NCI-H524 treated with DMSO at 0.1 percent for 48 hours (cell line): ENCODE measurements at regions not wholly inside any gene's neighbourhood (a gene's known extent, or its start where the extent isn't known, plus 50 kb on each side); places are given as distances from the start of the nearest gene placed in this dataset.

Source experiments
- DNase-seq: peaks from one replicate; lab custom pipeline; 2025; lab: John Stamatoyannopoulos, UW

GRCh38 chr20:19807946-19808330 is 49.9 kb downstream of the RIN2 start:
- DNase-seq = no peak

- no peak for DNase-seq
These were observed 50.4 kb downstream of the RIN2 start for GRCh38 chr20:19808498-19808897.

- DNase-seq = no peak
These were observed 51.4 kb downstream of the RIN2 start for GRCh38 chr20:19809505-19809904.

- no peak for DNase-seq
These were observed 53.2 kb downstream of the RIN2 start for GRCh38 chr20:19811231-19811630.

- DNase-seq = no peak
These were observed 54.0 kb downstream of the RIN2 start for GRCh38 chr20:19812056-19812455.

- no peak for DNase-seq
These were observed 54.6 kb downstream of the RIN2 start for GRCh38 chr20:19812696-19813095.

- DNase-seq = no peak
These were observed 56.0 kb downstream of the RIN2 start for GRCh38 chr20:19813846-19814640.

GRCh38 chr20:19815553-19815991 is 57.5 kb downstream of the RIN2 start:
- no peak for DNase-seq

GRCh38 chr20:19816386-19816785 is 58.3 kb downstream of the RIN2 start:
- DNase-seq = no peak

GRCh38 chr20:19817017-19817416 is 59.0 kb downstream of the RIN2 start:
- DNase-seq = no peak

GRCh38 chr20:19819149-19819548 is 61.1 kb downstream of the RIN2 start:
- no peak for DNase-seq

- no peak for DNase-seq
These were observed 62.6 kb downstream of the RIN2 start for GRCh38 chr20:19820555-19821211.

GRCh38 chr20:19821606-19822005 is 63.5 kb downstream of the RIN2 start:
- DNase-seq = no peak

GRCh38 chr20:19823216-19823615 is 65.2 kb downstream of the RIN2 start:
- no peak for DNase-seq

- no peak for DNase-seq
These were observed 65.9 kb downstream of the RIN2 start for GRCh38 chr20:19823971-19824370.

GRCh38 chr20:19824861-19825260 is 66.8 kb downstream of the RIN2 start:
- no peak for DNase-seq

GRCh38 chr20:19826179-19826914 is 68.3 kb downstream of the RIN2 start:
- no peak for DNase-seq

GRCh38 chr20:19827818-19828217 is 69.8 kb downstream of the RIN2 start:
- DNase-seq = no peak

GRCh38 chr20:19828232-19828631 is 70.2 kb downstream of the RIN2 start:
- DNase-seq = no peak

- no peak for DNase-seq
These were observed 72.2 kb downstream of the RIN2 start for GRCh38 chr20:19830211-19830785.

- no peak for DNase-seq
These were observed 74.8 kb downstream of the RIN2 start for GRCh38 chr20:19832875-19833274.

GRCh38 chr20:19833395-19833794 is 75.3 kb downstream of the RIN2 start:
- no peak for DNase-seq

GRCh38 chr20:19834287-19834686 is 76.2 kb downstream of the RIN2 start:
- DNase-seq = no peak
